Midbrain (tissue), 1 donor: ENCODE measurements at regions not wholly inside any gene's neighbourhood (a gene's known extent, or its start where the extent isn't known, plus 50 kb on each side); places are given as distances from the start of the nearest gene placed in this dataset.
"Not testable (repeated sequence)": the region's sequence is repeated elsewhere in the genome, so short reads cannot be mapped to it uniquely, and the experiment has no call there.

Experiments used
- DNase-seq: peaks from one replicate; lab custom pipeline; 2025; lab: John Stamatoyannopoulos, UW

DNA sequence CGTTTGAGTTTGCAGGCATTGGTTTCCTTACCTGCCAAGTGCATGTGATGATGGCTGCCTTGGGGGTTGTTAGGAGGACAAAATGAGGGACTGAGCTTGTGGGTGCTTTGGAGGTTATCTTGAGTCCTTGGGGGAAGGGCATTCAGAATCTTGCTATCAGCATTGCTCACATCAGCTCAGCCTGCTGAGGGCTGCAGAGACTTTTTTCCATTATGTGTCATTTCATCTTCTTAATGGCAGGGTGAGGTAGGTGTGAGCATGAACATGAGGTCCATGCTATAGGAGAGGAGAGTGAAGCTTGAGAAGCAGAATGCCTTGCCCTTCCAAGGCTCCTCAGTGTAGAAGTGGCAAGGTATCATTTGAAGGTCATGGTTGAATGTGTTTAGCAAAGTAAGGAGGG lies 112.3 kb downstream of the MIAT start:
- DNase-seq = no peak

DNA sequence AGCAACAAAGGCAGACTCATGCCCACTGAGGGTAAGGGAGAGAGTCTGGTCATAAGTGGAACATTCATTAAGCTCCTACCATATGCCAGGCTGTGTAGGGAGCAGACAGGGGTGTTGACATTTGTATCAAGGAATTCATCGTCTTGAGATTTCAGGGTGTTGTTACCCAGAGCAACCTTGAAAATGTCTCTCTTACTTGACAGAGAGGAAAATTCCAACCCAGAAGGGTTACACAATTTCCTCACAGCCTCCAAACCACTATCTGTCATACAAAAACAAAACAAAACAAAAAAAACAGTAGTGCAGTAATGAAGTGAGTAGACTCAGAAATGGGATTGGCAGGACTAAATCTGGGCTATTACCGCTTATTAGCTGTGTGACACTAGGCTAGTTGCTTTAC lies 113.2 kb downstream of the MIAT start:
- DNase-seq = no peak

DNA sequence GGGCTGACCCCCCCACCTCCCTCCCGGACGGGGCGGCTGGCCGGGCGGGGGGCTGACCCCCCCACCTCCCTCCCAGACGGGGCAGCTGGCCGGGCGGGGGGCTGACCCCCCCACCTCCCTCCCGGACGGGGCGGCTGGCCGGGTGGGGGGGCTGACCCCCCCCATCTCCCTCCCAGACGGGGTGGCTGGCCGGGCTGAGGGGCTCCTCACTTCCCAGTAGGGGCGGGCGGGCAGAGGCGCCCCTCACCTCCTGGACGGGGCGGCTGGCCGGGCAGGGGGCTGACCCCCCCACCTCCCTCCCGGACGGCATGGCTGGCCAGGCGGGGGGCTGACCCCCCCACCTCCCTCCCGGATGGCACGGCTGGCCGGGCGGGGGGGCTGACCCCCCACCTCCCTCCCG lies 115.7 kb downstream of the MIAT start:
- DNase-seq = not testable (repeated sequence)

DNA sequence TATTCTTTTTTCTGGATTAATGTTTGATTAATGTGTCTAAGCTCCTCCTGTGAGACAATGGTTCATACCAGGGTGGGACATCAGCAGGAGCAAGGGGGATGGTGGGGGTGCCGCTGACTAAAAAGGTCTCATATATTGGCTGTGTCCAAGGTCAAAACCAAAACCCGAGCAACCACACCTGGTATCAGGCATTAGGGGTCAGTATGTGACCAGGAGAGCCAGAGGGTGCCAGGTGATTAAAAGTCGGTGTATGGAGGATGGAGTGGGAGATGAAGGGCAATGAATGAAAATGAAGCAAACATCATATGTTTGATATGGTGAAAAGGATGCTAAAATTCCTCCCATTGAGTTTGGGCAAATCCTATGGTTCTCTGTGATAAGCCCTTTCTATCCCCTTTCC lies 118.0 kb downstream of the MIAT start:
- no peak for DNase-seq

DNA sequence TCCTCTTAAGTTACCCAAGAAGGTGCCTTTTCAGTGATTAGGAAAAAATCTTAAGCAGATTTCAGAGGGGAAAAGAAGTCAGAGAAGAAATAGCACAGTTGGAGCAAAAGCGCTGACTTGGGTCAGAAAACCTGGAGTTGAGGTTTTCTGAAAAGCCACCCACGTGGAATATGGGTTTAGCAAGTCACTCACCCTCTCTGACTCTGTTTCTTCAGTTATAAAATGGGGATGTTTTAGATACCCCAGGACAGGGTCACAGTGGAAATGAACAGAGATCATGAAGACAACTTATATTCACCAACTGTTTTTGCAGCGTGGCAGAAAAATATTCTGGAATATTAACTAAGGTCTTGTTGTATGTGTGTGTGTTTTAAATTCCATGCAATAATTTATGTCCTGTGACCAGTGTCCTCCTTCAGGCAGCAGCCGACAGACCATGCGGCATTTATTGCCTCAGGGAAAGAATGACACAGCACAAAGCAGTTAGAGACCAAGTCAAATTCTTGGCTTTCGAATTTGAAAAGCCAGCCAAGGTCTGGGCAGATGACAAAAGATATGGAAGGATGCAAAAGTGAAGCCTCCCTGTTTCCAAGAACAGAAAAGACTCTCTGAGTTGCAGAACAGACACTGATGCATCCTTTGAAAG lies 119.9 kb downstream of the MIAT start:
- DNase-seq = no peak

DNA sequence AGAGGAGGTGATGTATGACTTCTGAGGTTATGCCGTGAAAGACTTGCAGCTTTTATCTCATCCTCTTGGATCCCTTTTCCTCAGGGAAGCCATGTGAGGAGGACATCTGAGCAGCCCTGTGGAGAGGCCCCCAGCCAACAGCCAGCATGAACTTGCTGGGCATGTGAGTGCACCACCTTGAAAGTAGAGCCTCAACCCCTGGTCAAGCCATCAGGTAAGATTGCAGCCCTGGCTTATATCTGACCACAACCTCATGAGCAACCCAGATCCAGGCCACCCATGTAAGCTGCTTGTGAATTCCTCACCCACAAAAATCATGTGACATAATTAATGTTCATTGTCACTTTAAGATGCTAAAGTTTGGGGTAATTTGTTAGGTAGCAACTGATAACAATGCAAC lies 121.0 kb downstream of the MIAT start:
- DNase-seq = no peak

DNA sequence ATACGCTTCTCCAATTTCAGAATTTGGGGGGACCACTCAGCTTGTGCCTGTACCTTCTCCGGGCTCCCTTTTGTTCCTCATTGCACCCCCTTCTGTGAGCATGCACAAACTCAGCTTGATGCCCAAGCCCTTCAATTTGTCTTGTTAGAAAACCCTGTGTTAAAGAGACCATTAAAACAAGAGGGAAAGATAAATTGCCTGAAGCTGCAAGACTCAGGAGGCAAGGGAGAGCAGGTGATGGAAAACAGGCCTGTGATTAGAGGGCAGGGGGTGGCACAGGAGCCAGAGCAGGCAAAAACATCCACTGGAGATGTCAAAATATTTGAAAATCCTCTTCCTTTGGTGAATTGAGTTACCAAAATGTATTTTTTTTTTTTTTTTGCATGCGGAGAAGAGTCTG lies 121.7 kb downstream of the MIAT start:
- no peak for DNase-seq

DNA sequence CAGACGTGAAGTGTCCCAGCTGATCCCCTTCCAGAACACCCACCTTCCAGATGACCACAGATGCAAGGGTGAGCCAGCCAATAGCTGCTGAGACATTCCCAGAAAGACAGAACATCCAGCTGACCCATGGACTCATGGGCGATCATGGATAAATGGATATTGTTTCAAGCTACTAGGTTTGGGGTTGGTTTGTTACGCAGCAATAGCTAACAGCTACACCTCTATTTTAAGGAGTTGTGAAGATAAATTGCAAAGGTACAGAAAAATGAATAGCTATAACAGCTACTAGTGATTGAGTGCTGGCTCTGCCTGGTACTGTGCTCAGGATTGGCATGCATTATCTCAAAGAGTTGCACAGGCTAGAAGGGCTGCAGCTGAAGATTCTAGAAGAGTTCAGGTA lies 122.5 kb downstream of the MIAT start:
- no peak for DNase-seq

DNA sequence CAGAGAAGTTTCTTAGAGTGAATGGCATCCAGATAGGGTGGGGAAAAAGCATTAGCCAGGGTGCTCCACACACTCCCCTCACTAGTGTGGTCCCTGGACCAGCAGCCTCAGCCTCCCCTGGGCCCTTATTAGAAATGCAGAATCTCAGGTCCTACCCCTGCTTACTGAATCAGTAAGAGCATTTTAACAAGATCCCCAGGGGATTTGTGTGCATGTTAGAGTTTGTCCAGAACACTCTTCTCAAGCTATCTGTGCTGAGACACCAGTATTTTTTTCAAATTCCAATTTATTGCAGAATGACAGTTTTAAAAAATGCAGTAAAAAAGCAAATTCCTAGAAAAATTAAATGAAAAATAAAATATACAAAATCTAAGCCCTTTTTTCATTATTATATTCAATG lies 123.1 kb downstream of the MIAT start:
- DNase-seq = no peak

DNA sequence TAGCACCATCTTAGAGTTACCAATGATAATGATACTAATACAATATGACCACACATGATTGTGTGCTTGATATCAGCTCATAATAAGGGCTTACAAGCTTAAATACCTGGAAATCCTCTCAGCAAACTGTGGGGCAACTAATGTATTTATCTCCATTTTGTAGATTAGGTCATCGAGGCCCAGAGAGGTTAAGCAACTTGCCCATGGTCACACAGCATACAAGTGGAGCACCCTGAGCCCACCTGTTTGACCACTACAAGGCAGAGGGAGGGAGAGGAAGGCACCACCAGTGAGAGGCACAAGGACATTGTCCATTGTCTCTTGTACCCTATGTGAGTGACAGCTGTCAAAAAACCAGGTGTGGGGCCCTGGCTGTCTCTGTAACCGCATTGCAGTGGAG lies 123.7 kb downstream of the MIAT start:
- no peak for DNase-seq

DNA sequence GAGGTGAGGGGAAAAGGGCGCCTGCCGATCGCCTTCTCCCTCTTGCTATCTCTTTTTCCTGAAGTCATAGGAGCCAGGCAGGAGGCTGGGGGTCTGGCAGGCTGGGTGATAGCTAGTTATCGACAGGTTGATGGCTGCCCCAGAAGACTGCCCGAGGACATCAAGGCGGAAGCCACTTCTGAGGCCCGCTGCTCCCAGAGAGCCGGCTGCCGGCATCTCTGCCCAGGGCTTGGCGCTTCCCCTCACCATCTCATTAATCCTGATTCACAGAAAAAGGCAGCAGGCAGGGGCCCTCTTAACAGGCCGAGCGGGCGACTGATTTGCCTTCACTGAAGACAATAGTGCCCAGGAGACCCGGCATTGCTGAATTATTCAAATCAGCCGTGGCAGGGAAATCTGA lies 124.2 kb downstream of the MIAT start:
- DNase-seq = no peak

DNA sequence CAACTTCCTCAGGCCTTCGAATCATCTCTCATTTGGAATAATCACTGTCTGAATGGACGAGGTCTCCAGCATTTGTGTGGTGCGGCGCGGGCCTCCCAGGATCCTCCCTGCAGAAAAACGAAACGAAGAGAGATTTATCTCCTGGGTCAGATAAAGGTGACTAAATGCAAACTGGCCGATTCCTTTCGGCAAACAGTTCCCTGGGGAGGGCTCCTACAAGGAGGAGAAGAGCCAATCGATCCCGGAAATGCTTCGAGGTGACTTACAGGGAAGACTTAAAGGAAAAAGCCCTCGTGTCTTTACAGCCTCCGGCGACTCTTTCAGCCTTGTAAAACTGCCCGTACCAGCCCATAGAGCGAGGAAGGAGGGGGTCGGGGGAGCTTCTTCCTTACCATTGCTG lies 126.5 kb downstream of the MIAT start:
- DNase-seq = no peak

DNA sequence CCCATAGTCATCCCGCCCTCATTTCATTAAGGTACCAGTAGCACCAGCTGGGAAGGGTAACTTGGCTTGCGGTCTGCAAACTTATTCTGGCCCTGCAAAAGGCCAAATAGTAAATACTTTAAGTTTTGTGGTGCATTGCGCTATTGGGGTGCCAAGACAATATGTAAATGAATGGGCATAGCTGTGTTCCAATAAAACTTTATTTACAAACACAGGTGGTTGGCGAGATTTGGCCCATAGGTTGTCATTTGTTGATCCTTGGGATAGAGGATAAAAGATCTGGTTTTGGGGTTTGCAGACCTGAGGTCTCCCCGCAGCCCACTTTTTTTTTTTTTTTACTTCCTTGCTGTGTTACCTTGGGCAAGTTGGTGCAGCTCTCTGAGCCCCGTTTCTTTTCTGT lies 127.4 kb downstream of the MIAT start:
- DNase-seq = no peak

DNA sequence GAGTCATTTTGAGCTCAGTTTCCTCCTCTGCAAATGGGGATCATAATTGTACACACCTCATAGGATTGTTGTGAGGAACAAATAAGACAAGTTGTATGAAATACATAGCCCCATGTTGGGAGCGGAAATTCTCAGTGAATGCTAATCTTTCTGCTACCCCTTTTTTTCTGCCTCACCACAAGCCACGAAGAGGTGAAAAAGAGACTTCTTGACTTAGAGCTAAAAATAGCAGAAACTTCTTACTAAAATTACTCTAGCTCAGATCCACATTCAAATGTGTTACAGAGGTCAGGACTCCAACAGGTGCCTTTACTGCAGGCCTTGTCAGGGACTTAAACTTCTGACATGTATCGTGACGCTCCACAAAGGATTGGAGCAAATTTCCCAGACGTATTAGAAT lies 128.5 kb downstream of the MIAT start:
- no peak for DNase-seq

DNA sequence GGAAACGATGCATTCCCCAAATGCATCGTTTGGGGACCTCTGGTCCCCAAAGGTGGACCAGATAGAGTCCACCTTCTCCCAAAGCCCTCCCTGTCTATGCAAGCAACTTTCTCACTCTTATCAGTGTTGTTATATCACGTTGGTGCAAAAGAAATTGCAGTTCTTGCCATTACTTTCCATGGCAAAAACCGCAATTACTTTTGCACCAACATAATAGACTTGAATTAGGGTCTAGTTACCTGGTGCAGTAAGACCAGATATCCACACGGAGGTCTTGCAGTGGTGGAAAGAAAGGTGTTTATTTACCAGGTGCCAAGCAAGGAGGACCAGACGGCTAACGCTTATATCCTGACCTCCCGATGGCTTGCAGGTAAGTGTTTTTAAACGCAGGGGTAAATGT lies 129.0 kb downstream of the MIAT start:
- no peak for DNase-seq

DNA sequence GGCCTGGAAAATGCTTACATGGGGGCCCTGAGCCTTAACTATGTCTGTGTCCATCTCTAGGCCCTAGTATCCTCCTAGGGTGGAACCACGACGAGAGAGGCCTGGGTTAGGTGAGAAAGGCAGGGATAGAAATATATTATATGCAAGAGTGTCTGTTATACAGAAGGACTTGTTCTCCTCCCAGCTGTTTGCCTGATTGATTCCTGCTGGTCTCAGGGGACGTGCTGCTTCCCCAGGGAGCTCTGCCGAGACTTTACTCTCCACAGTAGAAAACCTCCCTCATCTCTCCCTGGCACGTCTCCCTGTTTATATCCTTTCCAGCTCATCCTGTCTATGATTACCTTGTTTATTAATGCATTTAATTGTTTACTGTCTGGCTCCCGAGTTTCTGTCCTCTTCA lies 132.6 kb downstream of the MIAT start:
- no peak for DNase-seq

DNA sequence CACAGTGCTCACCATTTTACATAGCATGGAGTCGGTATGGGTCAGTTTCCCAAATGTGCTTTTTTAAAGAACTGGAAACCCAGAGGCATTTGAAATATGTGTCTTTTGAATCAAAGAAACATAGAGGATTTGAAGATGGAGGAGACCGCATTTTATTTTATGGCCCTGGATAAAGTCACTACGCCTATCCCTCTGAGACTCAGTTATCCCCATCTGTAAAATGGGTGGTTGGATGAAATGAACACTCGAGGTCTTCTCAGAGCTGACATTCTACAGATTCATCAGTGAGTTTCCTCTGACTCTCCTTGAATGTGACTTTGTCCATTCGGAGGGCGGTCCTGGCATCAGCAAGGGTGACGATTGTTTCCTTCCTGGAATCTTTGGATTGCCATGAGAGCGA lies 135.1 kb downstream of the MIAT start:
- no peak for DNase-seq

DNA sequence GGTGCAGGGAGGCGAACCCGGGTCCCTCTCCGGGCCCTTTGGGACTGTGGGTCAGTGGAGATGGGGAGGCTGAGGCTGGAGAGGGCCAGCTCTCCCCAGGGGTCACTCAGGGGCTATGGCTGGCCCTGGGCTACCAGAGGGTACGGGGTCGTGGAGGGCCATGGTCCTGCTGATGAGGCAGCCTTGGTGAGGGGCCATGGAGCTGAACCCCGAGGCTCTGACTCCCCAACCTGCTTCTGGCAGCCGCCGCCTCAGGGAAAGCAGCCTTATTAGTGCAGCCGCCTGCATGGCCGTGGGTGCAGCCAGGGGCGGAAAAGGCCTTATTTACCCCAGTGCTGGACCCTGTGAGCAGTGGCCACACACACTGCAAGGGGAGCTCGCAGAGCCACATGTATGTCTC lies 139.4 kb downstream of the MIAT start:
- DNase-seq = no peak

DNA sequence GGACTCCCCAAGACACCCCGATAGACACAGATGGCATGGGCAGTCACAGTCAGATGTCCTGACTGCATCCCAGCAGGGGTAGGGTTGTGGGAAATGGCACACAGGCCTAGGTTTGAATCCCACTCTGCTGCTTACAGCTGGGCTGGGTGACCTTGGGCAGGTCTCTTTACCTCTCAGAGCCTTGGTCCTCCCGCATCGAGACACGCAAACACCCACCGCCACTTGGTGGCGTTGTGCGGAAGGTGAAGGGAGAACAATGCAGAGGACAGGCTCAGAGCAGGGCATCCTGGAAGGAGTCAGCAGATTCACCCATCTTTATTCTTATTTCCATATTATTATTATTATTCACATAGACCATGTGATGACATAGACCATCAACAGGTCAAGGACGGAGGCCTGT lies 140.5 kb downstream of the MIAT start:
- no peak for DNase-seq

DNA sequence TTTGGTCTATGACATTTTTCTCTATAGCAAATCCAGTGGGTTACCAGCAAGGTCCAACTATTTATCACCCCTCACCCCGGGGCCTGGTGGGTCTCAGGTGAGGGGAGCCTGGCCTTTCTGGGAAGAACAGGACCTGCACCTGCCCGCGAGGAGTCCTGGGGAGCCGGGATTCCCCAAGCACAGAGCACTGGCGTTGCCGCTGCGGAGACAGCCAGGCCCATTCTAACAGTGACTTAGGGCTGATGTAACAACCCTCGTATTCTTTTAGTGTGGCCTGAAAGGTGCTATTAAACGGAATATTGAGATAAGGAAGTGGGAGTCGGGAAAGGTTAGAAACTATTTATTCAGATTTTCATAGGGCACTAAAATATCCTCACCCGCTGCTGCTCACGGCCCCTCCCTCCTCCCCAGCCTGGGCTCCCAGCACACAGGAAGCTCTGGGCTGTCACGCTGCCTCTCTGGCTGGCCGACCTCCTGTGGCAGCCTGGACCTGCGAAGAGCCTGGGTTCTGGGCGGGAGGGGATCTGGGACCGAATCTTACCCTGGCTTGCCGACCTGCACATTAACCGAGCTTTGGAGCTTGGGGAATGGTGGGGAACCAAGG lies 141.2 kb downstream of the MIAT start:
- no peak for DNase-seq

DNA sequence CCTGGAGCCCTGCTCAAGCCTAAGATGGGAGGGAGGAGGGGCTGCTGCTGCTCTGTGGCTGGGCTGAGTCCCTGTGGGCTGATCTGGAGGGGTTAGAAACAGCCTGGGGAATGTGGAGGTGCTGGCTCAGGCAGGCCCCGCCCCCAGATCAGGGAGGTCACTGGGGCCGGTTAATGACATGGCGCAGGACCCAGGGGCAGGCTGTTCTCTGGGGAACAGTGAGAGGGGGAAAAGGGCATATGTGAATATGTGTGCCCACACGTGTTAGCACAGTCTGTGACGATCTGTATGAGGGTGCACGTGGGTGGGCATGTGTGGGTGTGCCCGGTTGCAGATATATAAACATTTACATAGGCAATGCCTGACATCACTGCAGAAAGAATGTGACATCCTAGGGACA lies 143.5 kb downstream of the MIAT start:
- no peak for DNase-seq

DNA sequence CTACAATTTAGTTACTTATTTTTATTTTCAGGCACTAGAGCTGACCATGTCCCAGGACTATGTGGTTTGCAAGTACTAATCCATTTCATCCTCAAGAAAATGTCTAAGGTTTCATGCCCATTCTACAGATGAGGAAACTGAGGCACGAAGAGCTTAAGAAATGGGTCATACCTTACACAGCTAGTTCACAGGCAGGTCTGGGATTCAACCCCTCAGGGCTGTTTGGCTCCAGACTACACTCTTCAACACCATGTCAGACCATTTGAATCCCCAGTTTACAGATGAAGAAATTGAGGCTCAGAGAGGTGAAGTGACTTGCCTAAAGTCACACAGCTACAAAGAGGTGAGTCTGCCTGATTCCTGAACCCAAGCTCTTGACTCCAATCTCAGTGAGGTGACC lies 144.1 kb downstream of the MIAT start:
- DNase-seq = no peak

DNA sequence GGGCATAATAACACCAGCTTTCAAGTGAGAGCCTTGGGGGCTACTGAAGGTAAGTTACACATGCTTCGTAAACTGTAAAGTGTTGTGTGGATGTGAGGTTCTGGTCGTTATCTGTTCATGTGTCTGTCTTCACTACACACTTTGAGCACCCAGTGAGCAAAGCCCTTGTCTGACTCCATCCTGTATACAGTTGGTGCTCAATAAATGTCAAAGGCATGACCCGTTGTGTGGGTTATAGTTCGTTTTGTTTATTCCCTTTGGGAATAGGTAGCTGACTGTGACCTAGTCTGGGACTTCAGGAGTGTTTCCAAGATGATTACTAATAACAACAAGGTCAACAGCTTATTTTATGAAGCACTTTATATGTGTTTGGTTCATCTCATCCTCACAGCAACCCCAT lies 146.9 kb downstream of the MIAT start:
- DNase-seq = no peak

DNA sequence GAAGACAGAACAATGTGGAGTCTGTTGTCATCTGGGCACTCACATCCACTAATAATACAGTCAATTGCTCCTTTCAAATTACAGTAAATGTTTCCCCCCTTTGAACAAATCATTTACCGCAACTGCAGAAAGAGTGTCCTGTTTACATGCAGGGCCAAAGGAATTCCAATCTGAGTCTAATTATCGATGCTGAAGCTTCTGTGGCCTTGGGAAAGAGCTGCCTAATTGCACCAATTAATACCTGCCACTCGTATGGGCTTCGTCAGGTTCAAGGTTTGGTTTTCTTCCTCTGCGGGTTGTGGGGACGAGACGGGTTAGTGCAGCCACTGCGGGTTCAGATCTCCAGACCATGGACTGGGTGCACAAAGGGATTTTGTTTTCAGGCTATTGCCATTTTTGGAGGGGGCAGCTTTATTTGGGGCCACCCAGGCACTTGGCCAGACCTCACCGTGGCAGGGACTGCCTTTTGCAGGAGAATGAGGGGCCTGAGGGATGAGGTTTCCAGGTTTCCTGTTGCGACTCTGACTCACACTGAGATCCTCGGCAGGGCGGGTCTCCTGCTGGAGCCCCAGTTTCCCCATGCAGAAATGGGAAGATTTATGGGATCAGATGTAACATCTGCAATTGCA lies 147.6 kb downstream of the MIAT start:
- no peak for DNase-seq
